HEK293T (cell line): ENCODE measurements at regions not wholly inside any gene's neighbourhood (a gene's known extent, or its start where the extent isn't known, plus 50 kb on each side); places are given as distances from the start of the nearest gene placed in this dataset.

Source experiments
- CTCF ChIA-PET: fragments of 350-600 bp; formaldehyde crosslinking; extraction: SDS; loops from one replicate; lab custom pipeline; 2021; ENCODE audit warnings: antibody characterized with exemption, inconsistent platforms; lab: Yijun Ruan, JAX
- POLR2A ChIA-PET: fragments of 350-600 bp; formaldehyde crosslinking; extraction: SDS; loops from one replicate; lab custom pipeline; 2020; ENCODE audit warnings: antibody characterized with exemption, inconsistent platforms; lab: Yijun Ruan, JAX
- DNase-seq: peaks from one replicate; pipeline ENCODE4 v3.0.0; 2012; ENCODE audit warnings: mixed read lengths; ENCODE audit errors: extremely low spot score
- ARNT ChIP-seq: fragments of 450-650 bp; IDR thresholded peaks from 2 replicates; pipeline ENCODE4 v1.6.1; 2017; ENCODE audit warnings: mild to moderate bottlenecking
- BHLHE40 ChIP-seq: fragments of 450-650 bp; IDR thresholded peaks from 2 replicates; pipeline ENCODE4 v1.6.1; 2016; ENCODE audit warnings: mild to moderate bottlenecking, moderate library complexity, borderline replicate concordance
- CTBP1 ChIP-seq: fragments of 450-650 bp; IDR thresholded peaks from 2 replicates; pipeline ENCODE4 v1.6.1; 2016; ENCODE audit warnings: borderline replicate concordance
- ELF4 ChIP-seq: fragments of 450-650 bp; IDR thresholded peaks from 2 replicates; pipeline ENCODE4 v1.6.1; 2017; ENCODE audit warnings: antibody characterized with exemption
- FOXA1 ChIP-seq: fragments of 450-650 bp; IDR thresholded peaks from 2 replicates; pipeline ENCODE4 v1.6.1; 2016; ENCODE audit warnings: mild to moderate bottlenecking
- FOXK2 ChIP-seq: fragments of 450-650 bp; IDR thresholded peaks from 2 replicates; pipeline ENCODE4 v1.6.1; 2016; ENCODE audit warnings: mild to moderate bottlenecking
- FOXM1 ChIP-seq: fragments of 450-650 bp; IDR thresholded peaks from 2 replicates; pipeline ENCODE4 v1.6.1; 2017; ENCODE audit warnings: mild to moderate bottlenecking, borderline replicate concordance
- HDGF ChIP-seq: fragments of 450-650 bp; IDR thresholded peaks from 2 replicates; pipeline ENCODE4 v1.6.1; 2017; ENCODE audit warnings: antibody characterized with exemption, borderline replicate concordance
- L3MBTL2 ChIP-seq: fragments of 450-650 bp; conservative IDR thresholded peaks from 2 replicates; pipeline ENCODE4 v1.6.1; 2016; ENCODE audit warnings: mild to moderate bottlenecking
- LEF1 ChIP-seq: fragments of 450-650 bp; IDR thresholded peaks from 2 replicates; pipeline ENCODE4 v1.6.1; 2017; ENCODE audit warnings: mild to moderate bottlenecking, borderline replicate concordance
- NFRKB ChIP-seq: fragments of 450-650 bp; IDR thresholded peaks from 2 replicates; pipeline ENCODE4 v1.6.1; 2016; ENCODE audit warnings: mild to moderate bottlenecking, moderate library complexity
- PKNOX1 ChIP-seq: fragments of 450-650 bp; IDR thresholded peaks from 2 replicates; pipeline ENCODE4 v1.6.1; 2016
- SP1 ChIP-seq: fragments of 450-650 bp; IDR thresholded peaks from 2 replicates; pipeline ENCODE4 v1.6.1; 2017
- SUZ12 ChIP-seq: fragments of 450-650 bp; IDR thresholded peaks from 2 replicates; pipeline ENCODE4 v1.6.1; 2016; ENCODE audit warnings: mild to moderate bottlenecking
- TARDBP ChIP-seq: fragments of 450-650 bp; IDR thresholded peaks from 2 replicates; pipeline ENCODE4 v1.6.1; 2016
- ZNF384 ChIP-seq: fragments of 450-650 bp; IDR thresholded peaks from 2 replicates; pipeline ENCODE4 v1.6.1; 2016

- ChIA-PET POLR2A (no interaction called here), CTCF (no interaction called here)
- TF ChIP-seq CTBP1: no peak
- no peak for TF ChIP-seq SP1
- no peak for TF ChIP-seq FOXK2
- no peak for TF ChIP-seq ELF4
- TF ChIP-seq ZNF384: no peak
- no peak for TF ChIP-seq BHLHE40
- no peak for TF ChIP-seq LEF1
- TF ChIP-seq FOXM1: no peak
- TF ChIP-seq SUZ12: no peak
- no peak for TF ChIP-seq L3MBTL2
- no peak for TF ChIP-seq ARNT
- TF ChIP-seq TARDBP: no peak
- TF ChIP-seq PKNOX1: no peak
- TF ChIP-seq NFRKB: no peak
- TF ChIP-seq FOXA1: no peak
- TF ChIP-seq HDGF: no peak
- DNase-seq: no peak
Measured at GRCh38 chr9:99282406-99282805, 60.3 kb downstream of the SEC61B start.

GRCh38 chr9:99285965-99286364 is 63.9 kb downstream of the SEC61B start:
- TF ChIP-seq ZNF384 (no peak), HDGF (no peak), L3MBTL2 (no peak)
- no peak for DNase-seq
- ChIA-PET CTCF (no interaction called here), POLR2A (no interaction called here)

- CTCF ChIA-PET: interaction anchor here (0.6 kb wide), 1 partner anchor 37 kb away, joined by 3 read pairs; no protein-coding TSS in a partner anchor
- TF ChIP-seq SP1: no peak
- TF ChIP-seq FOXK2: no peak
- TF ChIP-seq ZNF384: no peak
- no peak for TF ChIP-seq HDGF
- no peak for TF ChIP-seq FOXA1
- no peak for TF ChIP-seq L3MBTL2
- no peak for TF ChIP-seq ARNT
- no peak for TF ChIP-seq TARDBP
- no peak for TF ChIP-seq FOXM1
Measured at GRCh38 chr9:99286536-99286935, 64.5 kb downstream of the SEC61B start.

GRCh38 chr9:99287641-99288040 is 65.6 kb downstream of the SEC61B start:
- CTCF ChIA-PET: no interaction called here
- DNase-seq: no peak
- POLR2A ChIA-PET: no interaction called here

More at GRCh38 chr9:99286536-99286935, 64.5 kb downstream of the SEC61B start:
- POLR2A ChIA-PET: no interaction called here
- DNase-seq: no peak

GRCh38 chr9:99288830-99289229 is 66.7 kb downstream of the SEC61B start:
- DNase-seq: no peak
- ChIA-PET POLR2A (no interaction called here), CTCF (no interaction called here)

More at GRCh38 chr9:99287641-99288040, 65.6 kb downstream of the SEC61B start:
- TF ChIP-seq CTBP1 (no peak), PKNOX1 (no peak), ELF4 (no peak), LEF1 (no peak), HDGF (no peak), ARNT (no peak), SUZ12 (no peak), L3MBTL2 (no peak), FOXM1 (no peak), FOXA1 (no peak), ZNF384 (no peak), TARDBP (no peak), SP1 (no peak), BHLHE40 (no peak), FOXK2 (no peak), NFRKB (no peak)

More at GRCh38 chr9:99288830-99289229, 66.7 kb downstream of the SEC61B start:
- TF ChIP-seq ELF4 (no peak), FOXK2 (no peak), NFRKB (no peak), FOXA1 (no peak), ARNT (no peak), SP1 (no peak), BHLHE40 (no peak), FOXM1 (no peak), HDGF (no peak), TARDBP (no peak), LEF1 (no peak), ZNF384 (no peak), SUZ12 (no peak), L3MBTL2 (no peak), CTBP1 (no peak), PKNOX1 (no peak)
